SK-N-SH treated with all-trans-retinoic acid at 6 μM for 48 hours (cell line): ENCODE measurements at regions not wholly inside any gene's neighbourhood (a gene's known extent, or its start where the extent isn't known, plus 50 kb on each side); places are given as distances from the start of the nearest gene placed in this dataset.

Experiments
- CREB5 ChIP-seq: fragments of 250-450 bp; sonication (Bioruptor Pico); IDR thresholded peaks from 2 replicates; pipeline ENCODE4 v1.5.1; 2020; ENCODE audit warnings: low read depth, mild to moderate bottlenecking, moderate library complexity
- CSDC2 ChIP-seq: fragments of 250-450 bp; sonication (Bioruptor Pico); IDR thresholded peaks from 2 replicates; pipeline ENCODE4 v1.5.0; 2020; ENCODE audit warnings: mild to moderate bottlenecking, moderate library complexity
- GLIS3 ChIP-seq: fragments of 250-450 bp; sonication (Bioruptor Pico); IDR thresholded peaks from 2 replicates; pipeline ENCODE4 v1.5.0; 2020; ENCODE audit warnings: mild to moderate bottlenecking, moderate library complexity
- ISL1 ChIP-seq: fragments of 250-450 bp; sonication (Bioruptor Pico); IDR thresholded peaks from 2 replicates; pipeline ENCODE4 v2.1.2; 2022; ENCODE audit warnings: mild to moderate bottlenecking, moderate library complexity
- PATZ1 ChIP-seq: fragments of 250-450 bp; sonication (Bioruptor Pico); IDR thresholded peaks from 2 replicates; pipeline ENCODE4 v1.8.0; 2020; ENCODE audit warnings: mild to moderate bottlenecking, moderate library complexity, borderline replicate concordance
- PPARA ChIP-seq: fragments of 250-450 bp; sonication (Bioruptor Pico); IDR thresholded peaks from 2 replicates; pipeline ENCODE4 v1.5.0; 2020; ENCODE audit warnings: mild to moderate bottlenecking, borderline replicate concordance
- RARB ChIP-seq: fragments of 250-450 bp; sonication (Bioruptor Pico); IDR thresholded peaks from 2 replicates; pipeline ENCODE4 v1.8.0; 2021; ENCODE audit warnings: mild to moderate bottlenecking, moderate library complexity
- SNAI2 ChIP-seq: fragments of 250-450 bp; sonication (Bioruptor Pico); IDR thresholded peaks from 2 replicates; pipeline ENCODE4 v1.5.0; 2020; ENCODE audit warnings: mild to moderate bottlenecking, moderate library complexity
- TOX ChIP-seq: fragments of 250-450 bp; sonication (Bioruptor Pico); IDR thresholded peaks from 2 replicates; pipeline ENCODE4 v1.8.0; 2021; ENCODE audit warnings: mild to moderate bottlenecking, moderate library complexity, borderline replicate concordance
- TSHZ2 ChIP-seq: fragments of 250-450 bp; sonication (Bioruptor Pico); IDR thresholded peaks from 2 replicates; pipeline ENCODE4 v1.5.0; 2020; ENCODE audit warnings: mild to moderate bottlenecking, moderate library complexity
- ZC3H10 ChIP-seq: fragments of 250-450 bp; sonication (Bioruptor Pico); IDR thresholded peaks from 2 replicates; pipeline ENCODE4 v1.5.1; 2021; ENCODE audit warnings: mild to moderate bottlenecking, moderate library complexity
- ZFP3 ChIP-seq: fragments of 250-450 bp; sonication (Bioruptor Pico); IDR thresholded peaks from 2 replicates; pipeline ENCODE4 v1.5.0; 2020; ENCODE audit warnings: mild to moderate bottlenecking, moderate library complexity
- ZFP30 ChIP-seq: fragments of 450-650 bp; formaldehyde crosslinking; IDR thresholded peaks from 2 replicates; pipeline ENCODE4 v1.5.0; 2022; ENCODE audit warnings: mild to moderate bottlenecking, moderate library complexity
- ZNF565 ChIP-seq: fragments of 450-650 bp; formaldehyde crosslinking; conservative IDR thresholded peaks from 2 replicates; pipeline ENCODE4 v1.5.0; 2020; ENCODE audit warnings: low read depth, mild to moderate bottlenecking, moderate library complexity

GRCh38 chr5:125814119-125814518 is 609.1 kb upstream of the GRAMD2B start:
- TF ChIP-seq ZC3H10 (CRISPR knock-in tag): no peak
- no peak for TF ChIP-seq ZFP3 (CRISPR knock-in tag)
- no peak for TF ChIP-seq PPARA
- TF ChIP-seq CREB5: no peak
- TF ChIP-seq RARB (CRISPR knock-in tag): no peak
- TF ChIP-seq ISL1 (CRISPR knock-in tag): no peak
- TF ChIP-seq CSDC2: no peak
- no peak for TF ChIP-seq SNAI2 (CRISPR knock-in tag)
- TF ChIP-seq ZNF565 (CRISPR knock-in tag): no peak
- TF ChIP-seq ZFP30 (CRISPR knock-in tag): no peak
- no peak for TF ChIP-seq PATZ1 (CRISPR knock-in tag)
- no peak for TF ChIP-seq GLIS3 (CRISPR knock-in tag)
- TF ChIP-seq TOX: no peak
- TF ChIP-seq TSHZ2: no peak
